HCT116 (cell line): ENCODE measurements at regions not wholly inside any gene's neighbourhood (a gene's known extent, or its start where the extent isn't known, plus 50 kb on each side); places are given as distances from the start of the nearest gene placed in this dataset.

Source experiments
- CEBPB ChIP-seq: IDR thresholded peaks from 2 replicates; pipeline ENCODE4 v1.6.1; 2012; ENCODE audit warnings: low read depth
- EGR1 ChIP-seq: IDR thresholded peaks from 2 replicates; pipeline ENCODE4 v1.6.1; 2012; ENCODE audit warnings: low read depth
- EZH2 ChIP-seq: fragments of 200-600 bp; sonication (generic); IDR thresholded peaks from 2 replicates; pipeline ENCODE4 v1.6.1; 2017; ENCODE audit warnings: antibody characterized with exemption, mixed run types
- FOSL1 ChIP-seq: IDR thresholded peaks from 2 replicates; pipeline ENCODE4 v1.6.1; 2012; ENCODE audit warnings: low read depth
- JUND ChIP-seq: IDR thresholded peaks from 2 replicates; pipeline ENCODE4 v1.6.1; 2012
- POLR2A ChIP-seq: IDR thresholded peaks from 2 replicates; pipeline ENCODE4 v1.7.0; 2011; ENCODE audit warnings: borderline replicate concordance; ENCODE audit not compliant: insufficient read depth, insufficient read length; ENCODE audit errors: extremely low read depth
- POLR2AphosphoS5 ChIP-seq: IDR thresholded peaks from 2 replicates; pipeline ENCODE4 v1.6.1; 2011; ENCODE audit warnings: mild to moderate bottlenecking, low read depth, low read length, moderate library complexity
- RAD21 ChIP-seq: IDR thresholded peaks from 2 replicates; pipeline ENCODE4 v1.6.1; 2012; ENCODE audit warnings: low read depth, mild to moderate bottlenecking
- SRF ChIP-seq: IDR thresholded peaks from 2 replicates; pipeline ENCODE4 v1.6.1; 2012; ENCODE audit warnings: low read depth
- ZNF274 ChIP-seq: fragments of 200-500 bp; sonication (Bioruptor generic); IDR thresholded peaks from 2 replicates; pipeline ENCODE4 v1.6.1; 2014; ENCODE audit warnings: mild to moderate bottlenecking, low read depth, low read length, inconsistent platforms
- TF ChIP-seq, protein P1 (sequence below), 3 experiments: fragments of 200-600 bp in 1 of 3; sonication (generic) in 1 of 3; IDR thresholded peaks in 2 of 3; conservative IDR thresholded peaks in 1 of 3; 2 replicates each; pipeline ENCODE4 v1.5.1; 2012 to 2017; ENCODE audit warnings: low read depth in 2 of 3, low read length in 2 of 3, antibody characterized with exemption in 1 of 3, borderline replicate concordance in 1 of 3, control low read depth in 1 of 3, mild to moderate bottlenecking in 1 of 3, mixed read lengths in 1 of 3, mixed run types in 1 of 3, moderate library complexity in 1 of 3; ENCODE audit not compliant: insufficient read depth in 1 of 3
- TF ChIP-seq, protein P2 (sequence below): IDR thresholded peaks from 2 replicates; pipeline ENCODE4 v1.6.1; 2012; ENCODE audit warnings: low read depth
- TF ChIP-seq, protein P3 (sequence below): IDR thresholded peaks from 2 replicates; pipeline ENCODE4 v1.6.1; 2011; ENCODE audit warnings: mild to moderate bottlenecking, low read length, moderate library complexity; ENCODE audit not compliant: insufficient replicate concordance; ENCODE audit errors: extremely low read depth
- TF ChIP-seq, protein P4 (sequence below): IDR thresholded peaks from 2 replicates; pipeline ENCODE4 v1.6.1; 2012

- TF ChIP-seq POLR2A: no peak
- TF ChIP-seq, protein P1, sequence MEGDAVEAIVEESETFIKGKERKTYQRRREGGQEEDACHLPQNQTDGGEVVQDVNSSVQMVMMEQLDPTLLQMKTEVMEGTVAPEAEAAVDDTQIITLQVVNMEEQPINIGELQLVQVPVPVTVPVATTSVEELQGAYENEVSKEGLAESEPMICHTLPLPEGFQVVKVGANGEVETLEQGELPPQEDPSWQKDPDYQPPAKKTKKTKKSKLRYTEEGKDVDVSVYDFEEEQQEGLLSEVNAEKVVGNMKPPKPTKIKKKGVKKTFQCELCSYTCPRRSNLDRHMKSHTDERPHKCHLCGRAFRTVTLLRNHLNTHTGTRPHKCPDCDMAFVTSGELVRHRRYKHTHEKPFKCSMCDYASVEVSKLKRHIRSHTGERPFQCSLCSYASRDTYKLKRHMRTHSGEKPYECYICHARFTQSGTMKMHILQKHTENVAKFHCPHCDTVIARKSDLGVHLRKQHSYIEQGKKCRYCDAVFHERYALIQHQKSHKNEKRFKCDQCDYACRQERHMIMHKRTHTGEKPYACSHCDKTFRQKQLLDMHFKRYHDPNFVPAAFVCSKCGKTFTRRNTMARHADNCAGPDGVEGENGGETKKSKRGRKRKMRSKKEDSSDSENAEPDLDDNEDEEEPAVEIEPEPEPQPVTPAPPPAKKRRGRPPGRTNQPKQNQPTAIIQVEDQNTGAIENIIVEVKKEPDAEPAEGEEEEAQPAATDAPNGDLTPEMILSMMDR (IDR thresholded peaks at IDR 0.05 in 2 of 3, conservative IDR thresholded peaks at IDR 0.05 in 1 of 3; ENCODE audit: borderline replicate concordance in 1 of 3, insufficient read depth in 1 of 3, low read depth in 2 of 3, low read length in 2 of 3): no peak
- TF ChIP-seq, protein P2, sequence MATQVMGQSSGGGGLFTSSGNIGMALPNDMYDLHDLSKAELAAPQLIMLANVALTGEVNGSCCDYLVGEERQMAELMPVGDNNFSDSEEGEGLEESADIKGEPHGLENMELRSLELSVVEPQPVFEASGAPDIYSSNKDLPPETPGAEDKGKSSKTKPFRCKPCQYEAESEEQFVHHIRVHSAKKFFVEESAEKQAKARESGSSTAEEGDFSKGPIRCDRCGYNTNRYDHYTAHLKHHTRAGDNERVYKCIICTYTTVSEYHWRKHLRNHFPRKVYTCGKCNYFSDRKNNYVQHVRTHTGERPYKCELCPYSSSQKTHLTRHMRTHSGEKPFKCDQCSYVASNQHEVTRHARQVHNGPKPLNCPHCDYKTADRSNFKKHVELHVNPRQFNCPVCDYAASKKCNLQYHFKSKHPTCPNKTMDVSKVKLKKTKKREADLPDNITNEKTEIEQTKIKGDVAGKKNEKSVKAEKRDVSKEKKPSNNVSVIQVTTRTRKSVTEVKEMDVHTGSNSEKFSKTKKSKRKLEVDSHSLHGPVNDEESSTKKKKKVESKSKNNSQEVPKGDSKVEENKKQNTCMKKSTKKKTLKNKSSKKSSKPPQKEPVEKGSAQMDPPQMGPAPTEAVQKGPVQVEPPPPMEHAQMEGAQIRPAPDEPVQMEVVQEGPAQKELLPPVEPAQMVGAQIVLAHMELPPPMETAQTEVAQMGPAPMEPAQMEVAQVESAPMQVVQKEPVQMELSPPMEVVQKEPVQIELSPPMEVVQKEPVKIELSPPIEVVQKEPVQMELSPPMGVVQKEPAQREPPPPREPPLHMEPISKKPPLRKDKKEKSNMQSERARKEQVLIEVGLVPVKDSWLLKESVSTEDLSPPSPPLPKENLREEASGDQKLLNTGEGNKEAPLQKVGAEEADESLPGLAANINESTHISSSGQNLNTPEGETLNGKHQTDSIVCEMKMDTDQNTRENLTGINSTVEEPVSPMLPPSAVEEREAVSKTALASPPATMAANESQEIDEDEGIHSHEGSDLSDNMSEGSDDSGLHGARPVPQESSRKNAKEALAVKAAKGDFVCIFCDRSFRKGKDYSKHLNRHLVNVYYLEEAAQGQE: no peak
- no peak for TF ChIP-seq JUND
- TF ChIP-seq ZNF274: no peak
- TF ChIP-seq EGR1: no peak
- no peak for TF ChIP-seq RAD21
- TF ChIP-seq, protein P3, sequence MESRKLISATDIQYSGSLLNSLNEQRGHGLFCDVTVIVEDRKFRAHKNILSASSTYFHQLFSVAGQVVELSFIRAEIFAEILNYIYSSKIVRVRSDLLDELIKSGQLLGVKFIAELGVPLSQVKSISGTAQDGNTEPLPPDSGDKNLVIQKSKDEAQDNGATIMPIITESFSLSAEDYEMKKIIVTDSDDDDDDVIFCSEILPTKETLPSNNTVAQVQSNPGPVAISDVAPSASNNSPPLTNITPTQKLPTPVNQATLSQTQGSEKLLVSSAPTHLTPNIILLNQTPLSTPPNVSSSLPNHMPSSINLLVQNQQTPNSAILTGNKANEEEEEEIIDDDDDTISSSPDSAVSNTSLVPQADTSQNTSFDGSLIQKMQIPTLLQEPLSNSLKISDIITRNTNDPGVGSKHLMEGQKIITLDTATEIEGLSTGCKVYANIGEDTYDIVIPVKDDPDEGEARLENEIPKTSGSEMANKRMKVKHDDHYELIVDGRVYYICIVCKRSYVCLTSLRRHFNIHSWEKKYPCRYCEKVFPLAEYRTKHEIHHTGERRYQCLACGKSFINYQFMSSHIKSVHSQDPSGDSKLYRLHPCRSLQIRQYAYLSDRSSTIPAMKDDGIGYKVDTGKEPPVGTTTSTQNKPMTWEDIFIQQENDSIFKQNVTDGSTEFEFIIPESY: no peak
- no peak for TF ChIP-seq SRF
- no peak for TF ChIP-seq FOSL1
- TF ChIP-seq, protein P4, sequence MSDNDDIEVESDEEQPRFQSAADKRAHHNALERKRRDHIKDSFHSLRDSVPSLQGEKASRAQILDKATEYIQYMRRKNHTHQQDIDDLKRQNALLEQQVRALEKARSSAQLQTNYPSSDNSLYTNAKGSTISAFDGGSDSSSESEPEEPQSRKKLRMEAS: no peak
- TF ChIP-seq POLR2AphosphoS5: no peak
- TF ChIP-seq EZH2: no peak
- no peak for TF ChIP-seq CEBPB
Observed at GRCh38 chr5:92923885-92924284, 657.1 kb downstream of the NR2F1-AS1 start.
